Mammary epithelial cell (primary cell): ENCODE measurements at regions not wholly inside any gene's neighbourhood (a gene's known extent, or its start where the extent isn't known, plus 50 kb on each side); places are given as distances from the start of the nearest gene placed in this dataset.

Experiments used
- CTCF ChIP-seq, 2 donors: IDR thresholded peaks in 1 of 2; conservative IDR thresholded peaks in 1 of 2; 2 replicates each; pipeline ENCODE4 v1.5.1; 2011 to 2012; ENCODE audit warnings: inconsistent platforms in 2 of 2, low read length in 2 of 2, mild to moderate bottlenecking in 2 of 2, control low read depth in 1 of 2, low read depth in 1 of 2; ENCODE audit not compliant: insufficient read depth in 1 of 2; ENCODE audit errors: extremely low read depth in 1 of 2
- EZH2 ChIP-seq: IDR thresholded peaks from 2 replicates; pipeline ENCODE4 v1.6.1; 2012; ENCODE audit warnings: low read length, inconsistent platforms, borderline replicate concordance

- TF ChIP-seq CTCF (conservative IDR thresholded peaks at IDR 0.05 in 1 of 2, IDR thresholded peaks at IDR 0.05 in 1 of 2; ENCODE audit: extremely low read depth in 1 of 2, insufficient read depth in 1 of 2, low read depth in 1 of 2, low read length in 2 of 2) (no peak), EZH2 (no peak)
Observed at GRCh38 chr16:85526185-85526974, 86.7 kb upstream of the GSE1 start.
